ENCODE measurements at regions not wholly inside any gene's neighbourhood (a gene's known extent, or its start where the extent isn't known, plus 50 kb on each side); places are given as distances from the start of the nearest gene placed in this dataset.

- ChIA-PET CTCF (no interaction called here), POLR2A (no interaction called here)
- TF ChIP-seq USF2 (CRISPR knock-in tag; IDR thresholded peaks at IDR 0.05), result no peak
- TF ChIP-seq ZNF317 (CRISPR knock-in tag; IDR thresholded peaks at IDR 0.05; ENCODE audit: borderline replicate concordance, low read depth), result no peak
- no peak for TF ChIP-seq GABPB1 (CRISPR knock-in tag; IDR thresholded peaks at IDR 0.05)
- TF ChIP-seq FOXP4 (CRISPR knock-in tag; IDR thresholded peaks at IDR 0.05), result no peak
- TF ChIP-seq SOX15 (CRISPR knock-in tag; IDR thresholded peaks at IDR 0.05), result no peak
- TF ChIP-seq CBFB (CRISPR knock-in tag; IDR thresholded peaks at IDR 0.05; ENCODE audit: low read depth), result no peak
- TF ChIP-seq, protein P1, sequence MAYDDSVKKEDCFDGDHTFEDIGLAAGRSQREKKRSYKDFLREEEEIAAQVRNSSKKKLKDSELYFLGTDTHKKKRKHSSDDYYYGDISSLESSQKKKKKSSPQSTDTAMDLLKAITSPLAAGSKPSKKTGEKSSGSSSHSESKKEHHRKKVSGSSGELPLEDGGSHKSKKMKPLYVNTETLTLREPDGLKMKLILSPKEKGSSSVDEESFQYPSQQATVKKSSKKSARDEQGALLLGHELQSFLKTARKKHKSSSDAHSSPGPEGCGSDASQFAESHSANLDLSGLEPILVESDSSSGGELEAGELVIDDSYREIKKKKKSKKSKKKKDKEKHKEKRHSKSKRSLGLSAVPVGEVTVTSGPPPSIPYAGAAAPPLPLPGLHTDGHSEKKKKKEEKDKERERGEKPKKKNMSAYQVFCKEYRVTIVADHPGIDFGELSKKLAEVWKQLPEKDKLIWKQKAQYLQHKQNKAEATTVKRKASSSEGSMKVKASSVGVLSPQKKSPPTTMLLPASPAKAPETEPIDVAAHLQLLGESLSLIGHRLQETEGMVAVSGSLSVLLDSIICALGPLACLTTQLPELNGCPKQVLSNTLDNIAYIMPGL (CRISPR knock-in tag; IDR thresholded peaks at IDR 0.05), result no peak
- TF ChIP-seq NFE2L1 (CRISPR knock-in tag; IDR thresholded peaks at IDR 0.05), result no peak
- no peak for TF ChIP-seq JAZF1 (CRISPR knock-in tag; IDR thresholded peaks at IDR 0.05)
- TF ChIP-seq, protein P2, sequence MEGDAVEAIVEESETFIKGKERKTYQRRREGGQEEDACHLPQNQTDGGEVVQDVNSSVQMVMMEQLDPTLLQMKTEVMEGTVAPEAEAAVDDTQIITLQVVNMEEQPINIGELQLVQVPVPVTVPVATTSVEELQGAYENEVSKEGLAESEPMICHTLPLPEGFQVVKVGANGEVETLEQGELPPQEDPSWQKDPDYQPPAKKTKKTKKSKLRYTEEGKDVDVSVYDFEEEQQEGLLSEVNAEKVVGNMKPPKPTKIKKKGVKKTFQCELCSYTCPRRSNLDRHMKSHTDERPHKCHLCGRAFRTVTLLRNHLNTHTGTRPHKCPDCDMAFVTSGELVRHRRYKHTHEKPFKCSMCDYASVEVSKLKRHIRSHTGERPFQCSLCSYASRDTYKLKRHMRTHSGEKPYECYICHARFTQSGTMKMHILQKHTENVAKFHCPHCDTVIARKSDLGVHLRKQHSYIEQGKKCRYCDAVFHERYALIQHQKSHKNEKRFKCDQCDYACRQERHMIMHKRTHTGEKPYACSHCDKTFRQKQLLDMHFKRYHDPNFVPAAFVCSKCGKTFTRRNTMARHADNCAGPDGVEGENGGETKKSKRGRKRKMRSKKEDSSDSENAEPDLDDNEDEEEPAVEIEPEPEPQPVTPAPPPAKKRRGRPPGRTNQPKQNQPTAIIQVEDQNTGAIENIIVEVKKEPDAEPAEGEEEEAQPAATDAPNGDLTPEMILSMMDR (IDR thresholded peaks at IDR 0.05), result no peak
- no peak for TF ChIP-seq IRF1 (CRISPR knock-in tag; IDR thresholded peaks at IDR 0.05)
- no peak for TF ChIP-seq ATF2 (CRISPR knock-in tag; IDR thresholded peaks at IDR 0.05; ENCODE audit: borderline replicate concordance, low read depth)
- no peak for TF ChIP-seq RORB (CRISPR knock-in tag; IDR thresholded peaks at IDR 0.05)
- no peak for TF ChIP-seq NR2C2 (CRISPR knock-in tag; IDR thresholded peaks at IDR 0.05)
- TF ChIP-seq SMAD4 (CRISPR knock-in tag; IDR thresholded peaks at IDR 0.05), result no peak
- TF ChIP-seq, protein P3, sequence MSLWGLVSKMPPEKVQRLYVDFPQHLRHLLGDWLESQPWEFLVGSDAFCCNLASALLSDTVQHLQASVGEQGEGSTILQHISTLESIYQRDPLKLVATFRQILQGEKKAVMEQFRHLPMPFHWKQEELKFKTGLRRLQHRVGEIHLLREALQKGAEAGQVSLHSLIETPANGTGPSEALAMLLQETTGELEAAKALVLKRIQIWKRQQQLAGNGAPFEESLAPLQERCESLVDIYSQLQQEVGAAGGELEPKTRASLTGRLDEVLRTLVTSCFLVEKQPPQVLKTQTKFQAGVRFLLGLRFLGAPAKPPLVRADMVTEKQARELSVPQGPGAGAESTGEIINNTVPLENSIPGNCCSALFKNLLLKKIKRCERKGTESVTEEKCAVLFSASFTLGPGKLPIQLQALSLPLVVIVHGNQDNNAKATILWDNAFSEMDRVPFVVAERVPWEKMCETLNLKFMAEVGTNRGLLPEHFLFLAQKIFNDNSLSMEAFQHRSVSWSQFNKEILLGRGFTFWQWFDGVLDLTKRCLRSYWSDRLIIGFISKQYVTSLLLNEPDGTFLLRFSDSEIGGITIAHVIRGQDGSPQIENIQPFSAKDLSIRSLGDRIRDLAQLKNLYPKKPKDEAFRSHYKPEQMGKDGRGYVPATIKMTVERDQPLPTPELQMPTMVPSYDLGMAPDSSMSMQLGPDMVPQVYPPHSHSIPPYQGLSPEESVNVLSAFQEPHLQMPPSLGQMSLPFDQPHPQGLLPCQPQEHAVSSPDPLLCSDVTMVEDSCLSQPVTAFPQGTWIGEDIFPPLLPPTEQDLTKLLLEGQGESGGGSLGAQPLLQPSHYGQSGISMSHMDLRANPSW (CRISPR knock-in tag; conservative IDR thresholded peaks at IDR 0.05; ENCODE audit: low read depth), result no peak
- TF ChIP-seq, protein P4, sequence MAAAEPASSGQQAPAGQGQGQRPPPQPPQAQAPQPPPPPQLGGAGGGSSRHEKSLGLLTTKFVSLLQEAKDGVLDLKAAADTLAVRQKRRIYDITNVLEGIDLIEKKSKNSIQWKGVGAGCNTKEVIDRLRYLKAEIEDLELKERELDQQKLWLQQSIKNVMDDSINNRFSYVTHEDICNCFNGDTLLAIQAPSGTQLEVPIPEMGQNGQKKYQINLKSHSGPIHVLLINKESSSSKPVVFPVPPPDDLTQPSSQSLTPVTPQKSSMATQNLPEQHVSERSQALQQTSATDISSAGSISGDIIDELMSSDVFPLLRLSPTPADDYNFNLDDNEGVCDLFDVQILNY (CRISPR knock-in tag; IDR thresholded peaks at IDR 0.05), result no peak
- TF ChIP-seq ZNF512 (CRISPR knock-in tag; IDR thresholded peaks at IDR 0.05; ENCODE audit: borderline replicate concordance), result no peak
- DNase-seq (ENCODE audit: low spot score), result no peak
- no peak overlapping the region for H3K27ac Mint-ChIP-seq
- no peaks in the 10 kb centered on the region for H3K4me1 Mint-ChIP-seq
- H3K27me3 Mint-ChIP-seq (ENCODE audit: low read depth), result no peaks in the 10 kb centered on the region
- H3K4me3 Mint-ChIP-seq, result no peak overlapping the region
- H3K36me3 Mint-ChIP-seq, result peaks cover 3% of the 10 kb centered on the region; the same call in 1 of the 2 replicates
- no peaks in the 10 kb centered on the region for H3K9me3 Mint-ChIP-seq
- no peak for ATAC-seq
Measured at GRCh38 chrX:63424063-63424462, 72.9 kb upstream of the SPIN4 start.

Data from WTC11 (cell line).